Fibroblast of lung (primary cell): ENCODE measurements at regions not wholly inside any gene's neighbourhood (a gene's known extent, or its start where the extent isn't known, plus 50 kb on each side); places are given as distances from the start of the nearest gene placed in this dataset.

Experiments used
- DNase-seq, 2 donors: peaks; one replicate each; pipeline versions ENCODE4 v3.0.0 to v3.0.0-alpha.2; 2010; ENCODE audit warnings: low read depth in 2 of 2
- H2AFZ ChIP-seq: 2 replicates; pipeline ENCODE4 v1.5.1; 2012; ENCODE audit warnings: low read length, control low read depth, inconsistent platforms
- H3K27ac ChIP-seq: 2 replicates; pipeline ENCODE4 v1.5.1; 2011; ENCODE audit warnings: low read length, control low read depth; ENCODE audit not compliant: insufficient read depth
- H3K27me3 ChIP-seq: 2 replicates; pipeline ENCODE4 v1.5.1; 2011; ENCODE audit warnings: mild to moderate bottlenecking, low read length; ENCODE audit not compliant: control insufficient read depth, insufficient read depth
- H3K36me3 ChIP-seq: 2 replicates; pipeline ENCODE4 v1.5.1; 2011; ENCODE audit warnings: low read length; ENCODE audit not compliant: control insufficient read depth, insufficient read depth
- H3K4me1 ChIP-seq: 2 replicates; pipeline ENCODE4 v1.5.1; 2011; ENCODE audit warnings: low read length; ENCODE audit not compliant: control insufficient read depth, insufficient read depth; ENCODE audit errors: extremely low read depth
- H3K4me2 ChIP-seq: 2 replicates; pipeline ENCODE4 v1.5.1; 2011; ENCODE audit warnings: low read length, control low read depth; ENCODE audit not compliant: insufficient read depth; ENCODE audit errors: extremely low read depth
- H3K4me3 ChIP-seq, 4 experiments: fragments of 200-600 bp in 1 of 4; sonication (generic) in 1 of 4; replicated peaks in 1 of 4; 2 replicates each; pipeline ENCODE4 v1.5.1; 2011 to 2016; ENCODE audit warnings: low read length in 4 of 4, low read depth in 3 of 4, mild to moderate bottlenecking in 3 of 4, control low read depth in 2 of 4, inconsistent platforms in 1 of 4, mixed read lengths in 1 of 4; ENCODE audit not compliant: insufficient read depth in 1 of 4; ENCODE audit errors: control extremely low read depth in 1 of 4
- H3K79me2 ChIP-seq: 2 replicates; pipeline ENCODE4 v1.5.1; 2012; ENCODE audit warnings: mild to moderate bottlenecking, low read length, inconsistent platforms; ENCODE audit not compliant: control insufficient read depth, insufficient read depth
- H3K9ac ChIP-seq: 2 replicates; pipeline ENCODE4 v1.5.1; 2011; ENCODE audit warnings: mild to moderate bottlenecking, low read length, control low read depth; ENCODE audit not compliant: insufficient read depth
- H3K9me3 ChIP-seq: 2 replicates; pipeline ENCODE4 v1.5.1; 2012; ENCODE audit warnings: low read depth, low read length; ENCODE audit not compliant: control insufficient read depth, insufficient read depth
- H4K20me1 ChIP-seq: 2 replicates; pipeline ENCODE4 v1.5.1; 2011; ENCODE audit warnings: low read length; ENCODE audit not compliant: control insufficient read depth, insufficient read depth; ENCODE audit errors: extremely low read depth
- CTCF ChIP-seq, 2 donors: IDR thresholded peaks in 1 of 2; conservative IDR thresholded peaks in 1 of 2; 1 replicate in 1 of 2; 2 replicates in 1 of 2; pipeline ENCODE4 v1.5.1; 2011 to 2012; ENCODE audit warnings: low read length in 2 of 2, control low read depth in 1 of 2, inconsistent platforms in 1 of 2, low read depth in 1 of 2, mild to moderate bottlenecking in 1 of 2
- EZH2 ChIP-seq: IDR thresholded peaks from 2 replicates; pipeline ENCODE4 v1.5.1; 2012; ENCODE audit warnings: low read length, control low read depth, mild to moderate bottlenecking; ENCODE audit errors: missing control alignments

GRCh38 chr12:130266751-130267150, 70.9 kb upstream of the PIWIL1 start:
- Histone ChIP-seq H3K79me2 (no peaks in the 10 kb centered on the region), H2AFZ (no peak overlapping the region), H3K4me1 (no peaks in the 10 kb centered on the region), H3K27ac (no peak overlapping the region), H4K20me1 (no peaks in the 10 kb centered on the region), H3K36me3 (no peaks in the 10 kb centered on the region), H3K9ac (no peak overlapping the region), H3K9me3 (no peaks in the 10 kb centered on the region), H3K4me2 (no peak overlapping the region), H3K27me3 (no peaks in the 10 kb centered on the region), H3K4me3 (no peak overlapping the region)
- no peak for DNase-seq
- no peak for TF ChIP-seq CTCF (conservative IDR thresholded peaks at IDR 0.05 in 1 of 2, IDR thresholded peaks at IDR 0.05 in 1 of 2; ENCODE audit: low read depth in 1 of 2, low read length in 2 of 2)
- TF ChIP-seq EZH2: no peak

DNA sequence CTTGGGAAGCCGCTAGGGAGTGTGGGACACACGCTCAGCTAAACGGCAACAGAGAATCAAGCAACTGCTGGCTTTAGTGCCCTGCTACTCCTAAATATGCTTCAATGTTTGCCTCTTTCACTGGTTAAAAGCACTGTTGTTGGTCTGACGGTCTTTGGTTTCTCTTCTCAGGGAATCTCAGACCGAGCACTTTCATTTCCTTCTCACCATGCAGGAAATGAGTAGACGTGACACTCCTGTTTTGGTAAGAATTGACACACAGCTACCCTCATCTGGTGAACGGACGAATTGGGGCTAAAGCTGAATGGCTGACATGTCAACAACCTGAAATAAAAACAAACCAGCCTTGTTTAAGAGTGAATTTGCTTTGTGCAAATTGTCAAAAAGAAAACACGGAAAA, 57.5 kb upstream of the PIWIL1 start:
- DNase-seq: no peak
- Histone ChIP-seq H3K4me1 (no peaks in the 10 kb centered on the region), H3K79me2 (no peaks in the 10 kb centered on the region), H3K27me3 (no peaks in the 10 kb centered on the region), H3K9ac (no peak overlapping the region), H3K9me3 (no peaks in the 10 kb centered on the region), H3K4me3 (no peak overlapping the region), H2AFZ (no peak overlapping the region), H3K36me3 (no peaks in the 10 kb centered on the region), H4K20me1 (no peaks in the 10 kb centered on the region), H3K4me2 (no peak overlapping the region), H3K27ac (no peak overlapping the region)
- TF ChIP-seq EZH2: no peak
- no peak for TF ChIP-seq CTCF (conservative IDR thresholded peaks at IDR 0.05 in 1 of 2, IDR thresholded peaks at IDR 0.05 in 1 of 2; ENCODE audit: low read depth in 1 of 2, low read length in 2 of 2)

- Histone ChIP-seq H3K9ac (no peak overlapping the region), H3K27me3 (no peaks in the 10 kb centered on the region), H3K4me2 (no peak overlapping the region), H3K79me2 (no peaks in the 10 kb centered on the region), H3K4me1 (no peaks in the 10 kb centered on the region), H3K27ac (no peak overlapping the region), H3K36me3 (no peaks in the 10 kb centered on the region), H3K9me3 (no peaks in the 10 kb centered on the region), H4K20me1 (no peaks in the 10 kb centered on the region), H2AFZ (no peak overlapping the region), H3K4me3 (no peak overlapping the region)
- DNase-seq: no peak
- TF ChIP-seq EZH2 (no peak), CTCF (conservative IDR thresholded peaks at IDR 0.05 in 1 of 2, IDR thresholded peaks at IDR 0.05 in 1 of 2; ENCODE audit: low read depth in 1 of 2, low read length in 2 of 2) (no peak)
Observed at GRCh38 chr12:130280742-130281141, 56.9 kb upstream of the PIWIL1 start.
